ENCODE measurements at regions not wholly inside any gene's neighbourhood (a gene's known extent, or its start where the extent isn't known, plus 50 kb on each side); places are given as distances from the start of the nearest gene placed in this dataset.
"Not testable (repeated sequence)": the region's sequence is repeated elsewhere in the genome, so short reads cannot be mapped to it uniquely, and the experiment has no call there.

DNA sequence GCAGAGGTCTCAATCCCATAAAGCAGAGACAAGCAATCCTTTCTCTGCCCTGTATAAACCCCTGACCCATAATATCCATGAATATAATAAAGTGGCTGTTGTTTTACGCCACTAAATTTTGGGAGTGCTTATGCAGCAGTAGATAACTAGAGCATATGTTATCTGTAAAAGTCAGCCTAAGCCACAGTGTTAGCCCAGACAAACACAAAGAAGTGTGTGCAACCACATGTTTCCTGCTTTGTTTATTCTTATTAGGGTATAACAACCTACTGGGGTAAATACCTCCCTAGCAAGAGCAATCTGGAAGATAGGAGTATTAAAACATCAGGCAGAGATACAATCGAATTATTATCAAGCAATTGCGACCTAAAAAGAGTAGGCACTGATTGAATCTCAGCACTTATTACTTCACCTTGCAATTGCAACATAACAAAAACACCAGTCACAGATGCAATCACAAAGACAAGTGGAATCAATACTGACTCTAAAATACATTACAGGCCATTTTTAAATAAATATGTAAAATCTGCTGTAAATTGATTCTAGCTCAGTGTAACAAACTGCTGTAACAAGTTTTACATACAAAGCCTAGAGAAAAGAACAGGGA lies 94.6 kb upstream of the UBE2E2 start:
- H3K4me3 ChIP-seq (ENCODE audit: low read depth, low read length) = no peak overlapping the region
- no peak for DNase-seq (ENCODE audit: low read depth)

- no peak for DNase-seq (ENCODE audit: low read depth)
- no peak overlapping the region for H3K4me3 ChIP-seq (ENCODE audit: low read depth, low read length)
These were observed 91.8 kb upstream of the UBE2E2 start for GRCh38 chr3:23111286-23111685.

GRCh38 chr3:23111797-23112196 lies 91.3 kb upstream of the UBE2E2 start:
- H3K4me3 ChIP-seq (ENCODE audit: low read depth, low read length) = no peak overlapping the region
- DNase-seq (ENCODE audit: low read depth) = no peak

DNA sequence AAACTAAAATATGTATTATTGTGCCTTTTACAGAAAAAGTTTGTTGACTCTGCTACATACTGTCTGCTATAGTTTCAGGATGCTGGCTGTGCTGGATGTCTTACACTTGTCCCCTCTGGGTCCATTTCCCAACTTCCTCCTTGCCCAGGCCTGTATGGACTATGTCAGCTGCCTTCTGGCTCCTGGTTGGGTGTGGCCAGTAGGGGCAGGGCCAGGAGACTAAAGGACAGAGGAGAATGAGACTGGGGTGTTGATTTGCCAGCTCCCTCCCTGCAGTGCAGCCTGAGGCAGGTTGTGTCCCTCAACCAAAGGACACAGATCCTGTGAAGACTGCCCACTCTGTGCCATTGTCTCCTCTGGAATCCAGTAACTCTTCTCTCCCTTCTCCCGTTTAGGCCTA lies 90.6 kb upstream of the UBE2E2 start:
- H3K4me3 ChIP-seq (ENCODE audit: low read depth, low read length) = no peak overlapping the region
- DNase-seq (ENCODE audit: low read depth) = no peak

DNA sequence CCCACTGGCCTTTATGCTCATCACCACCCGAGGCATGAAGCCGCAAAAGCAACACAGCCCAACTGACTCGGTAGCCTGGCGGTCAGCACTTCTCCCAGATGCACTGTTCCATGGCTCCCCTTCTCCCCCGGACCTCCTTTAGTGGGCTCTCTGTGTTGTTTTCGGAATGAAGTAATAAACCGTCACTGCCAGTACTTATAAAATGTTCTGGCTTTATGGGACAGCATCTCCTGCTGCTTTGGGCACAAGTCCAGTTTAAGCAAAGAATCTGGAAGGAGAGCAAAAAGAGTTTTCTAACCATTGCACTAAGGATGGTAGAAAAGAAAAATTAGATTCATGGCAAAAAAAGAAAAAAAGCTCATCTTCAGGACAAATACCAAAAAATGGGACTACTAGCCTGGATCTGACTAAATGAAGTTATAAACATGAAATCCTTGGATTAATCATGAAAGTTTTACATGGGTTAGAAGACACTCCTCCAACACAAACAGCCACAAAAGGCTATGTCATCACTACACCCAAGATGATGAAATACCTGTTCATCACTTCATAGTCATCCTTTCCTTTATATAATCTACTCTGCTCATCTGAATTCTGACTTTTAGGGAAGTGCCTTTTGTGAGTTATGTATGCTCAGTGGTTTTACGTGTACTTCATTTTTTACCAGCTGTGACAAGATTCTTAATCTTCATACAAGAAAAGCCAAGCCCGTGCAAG lies 89.5 kb upstream of the UBE2E2 start:
- no peak overlapping the region for H3K4me3 ChIP-seq (ENCODE audit: low read depth, low read length)
- peak; percentile 58 for DNase-seq (ENCODE audit: low read depth)

GRCh38 chr3:23114432-23114831 lies 88.7 kb upstream of the UBE2E2 start:
- DNase-seq (ENCODE audit: low read depth) = no peak
- no peak overlapping the region for H3K4me3 ChIP-seq (ENCODE audit: low read depth, low read length)

- H3K4me3 ChIP-seq (ENCODE audit: low read depth, low read length) = no peak overlapping the region
- DNase-seq (ENCODE audit: low read depth) = no peak
These were observed 87.8 kb upstream of the UBE2E2 start for GRCh38 chr3:23115171-23115877.

DNA sequence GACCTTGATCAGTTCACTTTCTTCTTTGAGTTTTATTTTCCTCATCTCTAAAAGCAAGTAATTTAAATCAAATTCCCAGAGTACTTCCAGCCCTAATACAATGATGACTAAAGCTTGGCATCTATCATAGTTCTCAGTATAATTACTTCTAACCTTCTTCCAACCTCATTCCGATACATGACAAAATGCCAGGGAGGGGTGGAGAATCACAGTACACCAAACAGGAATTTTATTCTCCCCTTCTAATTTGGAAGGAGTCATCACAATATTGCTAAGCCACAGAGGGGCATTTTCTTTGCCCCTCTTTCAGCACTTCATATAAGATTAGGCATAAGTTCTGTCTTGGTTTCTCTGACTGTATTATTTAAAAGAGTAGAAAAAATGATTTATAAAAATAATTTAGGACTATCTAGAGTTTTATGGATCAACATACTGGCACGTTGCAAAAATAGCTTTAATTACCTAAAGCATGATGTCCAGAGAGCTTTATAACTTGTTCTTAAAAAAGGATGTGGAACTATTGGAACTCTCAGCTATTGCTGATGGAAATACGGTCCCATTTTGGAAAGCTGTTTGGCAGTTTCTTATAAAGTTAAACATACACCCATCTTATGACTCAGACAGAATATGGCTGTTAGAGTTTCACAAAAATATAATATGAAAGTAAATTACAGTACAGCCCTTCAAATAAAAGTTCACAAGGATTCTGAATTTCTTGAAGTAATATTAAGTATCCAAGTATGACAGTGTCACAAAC lies 86.9 kb upstream of the UBE2E2 start:
- H3K4me3 ChIP-seq (ENCODE audit: low read depth, low read length) = no peak overlapping the region

GRCh38 chr3:23117856-23118255 lies 85.3 kb upstream of the UBE2E2 start:
- DNase-seq (ENCODE audit: low read depth) = no peak
- no peak overlapping the region for H3K4me3 ChIP-seq (ENCODE audit: low read depth, low read length)

More for the DNA sequence above, 86.9 kb upstream of the UBE2E2 start:
- no peak for DNase-seq (ENCODE audit: low read depth)

GRCh38 chr3:23127196-23127595 lies 75.9 kb upstream of the UBE2E2 start:
- H3K4me3 ChIP-seq (ENCODE audit: low read depth, low read length) = no peak overlapping the region

DNA sequence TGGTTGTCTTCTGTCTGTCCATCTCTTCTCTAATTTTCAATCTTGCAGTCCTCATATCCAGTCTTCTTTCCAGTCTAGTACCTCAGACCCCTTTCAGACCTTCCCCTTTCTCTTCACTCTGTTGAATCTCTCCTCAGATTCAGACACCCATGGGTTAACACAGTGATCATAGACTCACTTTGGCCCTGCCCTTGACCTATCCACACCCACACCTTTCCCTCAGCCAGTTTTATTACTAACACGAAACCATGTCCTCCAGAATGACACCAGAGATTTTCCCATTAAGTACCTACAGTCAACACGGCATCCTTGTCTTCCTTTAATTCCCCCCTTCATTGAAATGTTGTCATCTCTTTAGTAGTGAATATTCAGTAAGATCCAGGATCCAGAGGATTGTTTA lies 74.5 kb upstream of the UBE2E2 start:
- no peak overlapping the region for H3K4me3 ChIP-seq (ENCODE audit: low read depth, low read length)
- DNase-seq (ENCODE audit: low read depth) = no peak

More at GRCh38 chr3:23127196-23127595, 75.9 kb upstream of the UBE2E2 start:
- DNase-seq (ENCODE audit: low read depth) = no peak

DNA sequence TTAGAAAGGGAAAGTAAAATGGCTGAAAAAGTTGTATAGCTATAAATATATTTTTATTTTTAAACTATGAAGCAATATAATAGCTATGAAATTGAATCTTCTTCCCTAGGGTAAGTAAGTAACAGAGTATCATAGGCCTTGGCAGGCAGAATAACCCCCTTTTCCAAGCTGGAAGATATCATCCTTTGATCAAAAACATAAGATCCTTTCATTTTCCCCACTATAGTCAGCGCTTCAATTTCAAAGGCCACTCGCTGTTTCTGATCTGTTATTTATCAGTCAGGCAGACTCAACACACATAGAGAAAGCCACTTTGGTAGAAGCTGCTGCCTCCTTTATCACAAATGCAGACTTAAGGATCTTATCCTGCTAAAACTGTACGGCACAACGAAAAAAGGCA lies 74.0 kb upstream of the UBE2E2 start:
- peak overlapping the region; percentile 10 for H3K4me3 ChIP-seq (ENCODE audit: low read depth, low read length)
- no peak for DNase-seq (ENCODE audit: low read depth)

DNA sequence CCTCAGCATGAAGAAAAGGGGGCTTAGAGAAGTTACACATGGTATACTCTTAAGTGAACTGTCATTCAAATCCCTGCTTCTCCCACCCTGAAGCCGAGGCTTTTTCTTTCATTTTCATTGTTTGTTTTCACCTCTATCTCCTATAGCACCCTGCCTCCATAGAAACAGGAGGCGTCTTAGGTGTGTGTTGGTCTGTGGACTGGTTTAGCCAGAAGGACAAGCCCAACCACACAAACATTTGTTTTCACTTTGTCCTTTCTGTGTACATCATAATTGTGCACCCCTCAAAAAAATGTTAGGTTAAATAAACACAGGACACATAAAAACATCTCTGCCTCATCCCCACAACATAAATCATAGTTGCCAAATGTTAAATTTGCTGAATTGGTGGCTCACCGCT lies 73.3 kb upstream of the UBE2E2 start:
- no peak for DNase-seq (ENCODE audit: low read depth)
- no peak overlapping the region for H3K4me3 ChIP-seq (ENCODE audit: low read depth, low read length)

GRCh38 chr3:23130406-23130805 lies 72.7 kb upstream of the UBE2E2 start:
- DNase-seq (ENCODE audit: low read depth) = no peak
- H3K4me3 ChIP-seq (ENCODE audit: low read depth, low read length) = no peak overlapping the region

DNA sequence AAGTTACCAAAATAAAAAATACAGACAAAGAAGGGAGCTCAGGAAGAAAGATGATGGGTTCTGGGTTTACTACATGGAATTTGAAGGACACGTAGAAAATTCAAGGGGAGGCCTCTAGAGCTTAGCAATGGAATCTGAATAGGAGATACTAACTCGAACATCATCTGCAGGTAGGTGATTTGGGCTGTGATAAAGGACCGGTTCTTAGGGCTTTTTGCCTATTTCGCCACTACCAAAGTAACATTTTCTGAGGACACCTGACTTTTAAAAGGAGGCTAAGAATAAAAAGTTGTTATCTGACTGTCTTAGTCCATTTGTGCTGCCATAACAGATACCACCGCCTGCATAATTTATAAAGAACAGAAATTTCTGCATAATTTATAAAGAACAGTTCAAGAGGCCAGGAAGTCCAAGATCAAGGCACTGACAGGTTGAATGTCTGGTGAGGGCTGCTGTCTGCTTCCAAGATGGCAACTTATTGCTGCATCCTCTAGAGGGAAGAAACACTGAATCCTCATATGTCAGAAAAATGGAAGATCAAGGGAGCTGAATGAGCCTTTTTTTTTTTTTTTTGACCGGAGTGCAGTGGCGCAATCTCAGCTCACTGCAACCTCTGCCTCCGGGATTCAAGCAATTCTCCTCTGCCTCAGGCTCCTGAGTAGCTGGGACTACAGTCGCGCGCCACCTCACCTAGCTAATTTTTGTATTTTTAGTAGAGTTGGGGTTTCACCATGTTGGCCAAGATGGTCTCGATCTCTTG lies 67.9 kb upstream of the UBE2E2 start:
- H3K4me3 ChIP-seq (ENCODE audit: low read depth, low read length) = no peak overlapping the region
- no peak for DNase-seq (ENCODE audit: low read depth)

- DNase-seq (ENCODE audit: low read depth) = no peak
- H3K4me3 ChIP-seq (ENCODE audit: low read depth, low read length) = no peak overlapping the region
These were observed 67.1 kb upstream of the UBE2E2 start for GRCh38 chr3:23136054-23136453.

GRCh38 chr3:23144051-23144450 lies 59.1 kb upstream of the UBE2E2 start:
- not testable (repeated sequence) for DNase-seq (ENCODE audit: low read depth); H3K4me3 ChIP-seq (ENCODE audit: low read depth, low read length)

DNA sequence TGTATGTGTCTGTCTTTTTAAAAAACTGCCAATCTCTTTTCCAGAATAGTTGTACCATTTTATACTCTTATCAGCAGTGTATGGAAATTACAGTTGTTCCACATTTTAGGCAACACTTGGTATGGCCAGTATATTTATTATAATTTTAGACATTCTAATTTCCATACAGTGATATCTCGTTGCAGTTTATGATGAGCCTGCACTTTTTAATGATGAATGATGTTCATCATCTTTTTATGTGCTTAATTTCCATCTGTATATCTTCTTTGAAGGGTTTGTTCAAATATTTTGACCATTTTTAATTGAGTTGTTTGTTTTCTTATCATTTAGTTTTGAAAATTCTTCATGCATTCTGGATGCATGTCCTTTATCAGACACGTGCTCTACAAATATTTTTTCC lies 57.0 kb upstream of the UBE2E2 start:
- H3K4me3 ChIP-seq (ENCODE audit: low read depth, low read length) = no peak overlapping the region
- no peak for DNase-seq (ENCODE audit: low read depth)

DNA sequence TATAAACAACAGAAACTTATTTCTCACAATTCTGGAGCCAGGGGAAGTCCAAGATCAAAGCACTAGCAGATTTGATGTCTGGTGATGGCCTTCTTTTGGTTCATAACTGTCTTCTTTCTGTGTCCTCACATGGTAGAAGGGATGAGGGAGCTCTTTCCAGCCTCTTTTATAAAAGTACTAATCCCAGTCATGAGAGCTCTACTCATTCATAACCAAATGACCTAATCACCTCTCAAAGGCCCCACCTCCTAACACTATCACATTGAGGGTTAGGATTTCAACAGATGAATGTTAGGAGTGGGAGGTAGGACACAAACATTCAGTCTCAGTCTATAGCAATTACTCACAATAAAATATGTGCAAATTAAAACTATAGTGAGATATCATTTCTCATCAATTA lies 50.1 kb upstream of the UBE2E2 start:
- no peak overlapping the region for H3K4me3 ChIP-seq (ENCODE audit: low read depth, low read length)
- DNase-seq (ENCODE audit: low read depth) = no peak

All from skeletal muscle cell (primary cell).